GM12874 (cell line): ENCODE measurements at regions not wholly inside any gene's neighbourhood (a gene's known extent, or its start where the extent isn't known, plus 50 kb on each side); places are given as distances from the start of the nearest gene placed in this dataset.

Experiments
- TF ChIP-seq, protein P1 (sequence below): IDR thresholded peaks from 2 replicates; pipeline ENCODE4 v1.5.1; 2011; ENCODE audit warnings: low read depth, mild to moderate bottlenecking, control low read depth, low read length, moderate library complexity; ENCODE audit not compliant: insufficient read depth

DNA sequence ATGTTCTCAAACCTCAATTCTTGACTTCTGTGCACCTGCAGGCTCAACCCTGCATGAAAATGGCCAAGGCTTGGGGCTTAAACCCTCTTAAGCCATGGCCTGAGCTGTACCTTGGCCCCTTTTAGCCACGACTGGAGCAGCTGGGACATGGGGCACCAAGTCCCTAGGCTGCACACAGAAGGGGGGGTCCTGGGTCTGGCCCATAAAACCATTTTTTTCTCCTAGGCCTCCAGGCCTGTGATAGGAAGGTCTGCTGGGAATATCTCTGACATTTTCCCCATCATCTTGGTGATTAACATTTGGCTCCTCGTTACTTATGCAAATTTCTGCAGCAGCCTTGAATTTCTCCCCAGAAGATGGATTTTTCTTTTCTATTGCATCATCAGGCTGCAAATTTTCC is 119.4 kb upstream of the VGLL2 start:
- TF ChIP-seq, protein P1, sequence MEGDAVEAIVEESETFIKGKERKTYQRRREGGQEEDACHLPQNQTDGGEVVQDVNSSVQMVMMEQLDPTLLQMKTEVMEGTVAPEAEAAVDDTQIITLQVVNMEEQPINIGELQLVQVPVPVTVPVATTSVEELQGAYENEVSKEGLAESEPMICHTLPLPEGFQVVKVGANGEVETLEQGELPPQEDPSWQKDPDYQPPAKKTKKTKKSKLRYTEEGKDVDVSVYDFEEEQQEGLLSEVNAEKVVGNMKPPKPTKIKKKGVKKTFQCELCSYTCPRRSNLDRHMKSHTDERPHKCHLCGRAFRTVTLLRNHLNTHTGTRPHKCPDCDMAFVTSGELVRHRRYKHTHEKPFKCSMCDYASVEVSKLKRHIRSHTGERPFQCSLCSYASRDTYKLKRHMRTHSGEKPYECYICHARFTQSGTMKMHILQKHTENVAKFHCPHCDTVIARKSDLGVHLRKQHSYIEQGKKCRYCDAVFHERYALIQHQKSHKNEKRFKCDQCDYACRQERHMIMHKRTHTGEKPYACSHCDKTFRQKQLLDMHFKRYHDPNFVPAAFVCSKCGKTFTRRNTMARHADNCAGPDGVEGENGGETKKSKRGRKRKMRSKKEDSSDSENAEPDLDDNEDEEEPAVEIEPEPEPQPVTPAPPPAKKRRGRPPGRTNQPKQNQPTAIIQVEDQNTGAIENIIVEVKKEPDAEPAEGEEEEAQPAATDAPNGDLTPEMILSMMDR = no peak

DNA sequence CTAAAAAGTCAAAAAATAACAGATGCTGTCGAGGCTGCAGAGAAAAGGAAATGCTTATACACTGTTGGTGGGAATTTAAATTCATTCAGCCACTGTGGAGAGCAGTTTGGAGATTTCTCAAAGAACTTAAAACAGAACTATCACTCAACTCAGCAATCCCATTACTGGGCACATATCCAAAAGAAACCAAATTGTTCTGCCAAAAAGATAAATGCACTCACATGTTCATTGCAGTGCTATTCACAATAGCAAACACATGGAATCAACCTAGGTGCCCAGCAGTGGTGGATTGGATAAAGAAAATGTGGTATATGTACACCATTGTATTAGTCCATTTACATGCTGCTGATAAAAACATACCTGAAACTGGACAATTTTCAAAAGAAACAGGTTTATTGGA is 116.0 kb upstream of the VGLL2 start:
- TF ChIP-seq, protein P1 = no peak

DNA sequence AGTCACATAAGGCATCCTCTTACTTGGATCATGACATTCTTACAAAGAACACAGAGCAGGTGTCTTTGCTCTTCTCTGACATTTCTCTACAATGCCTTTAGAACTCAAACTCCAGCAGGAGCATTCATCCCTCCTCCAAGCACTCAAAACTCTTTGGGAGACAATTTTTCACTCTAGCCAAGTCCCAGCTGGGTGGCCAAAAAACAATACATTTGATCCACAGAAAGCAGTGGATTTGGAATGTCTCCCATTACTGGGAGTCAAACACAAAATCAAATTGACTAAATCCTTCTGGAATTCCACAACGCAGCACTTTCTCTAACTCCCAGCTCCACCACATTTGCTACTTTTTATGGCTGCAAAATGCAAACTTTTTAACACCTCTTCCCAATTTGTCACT is 108.6 kb upstream of the VGLL2 start:
- TF ChIP-seq, protein P1 = no peak

DNA sequence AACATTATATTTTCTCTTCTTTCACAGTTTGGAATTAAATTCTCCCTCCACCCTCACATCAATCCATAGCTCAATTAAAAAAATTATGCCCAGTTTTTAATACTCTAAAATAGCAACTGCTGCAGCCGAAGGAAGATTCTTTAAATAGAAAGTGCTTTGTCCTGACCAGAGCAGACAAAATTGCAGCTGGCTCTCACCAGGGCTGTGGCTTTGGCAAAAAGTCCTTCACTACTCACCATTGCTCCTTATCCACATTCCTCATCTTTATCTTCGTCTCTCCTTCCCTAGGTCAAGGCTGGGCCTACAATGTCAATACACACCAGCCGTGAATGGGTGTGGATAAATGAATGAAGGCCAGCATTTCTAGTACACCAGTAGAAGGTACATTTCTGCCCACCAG is 107.9 kb upstream of the VGLL2 start:
- TF ChIP-seq, protein P1 = no peak

DNA sequence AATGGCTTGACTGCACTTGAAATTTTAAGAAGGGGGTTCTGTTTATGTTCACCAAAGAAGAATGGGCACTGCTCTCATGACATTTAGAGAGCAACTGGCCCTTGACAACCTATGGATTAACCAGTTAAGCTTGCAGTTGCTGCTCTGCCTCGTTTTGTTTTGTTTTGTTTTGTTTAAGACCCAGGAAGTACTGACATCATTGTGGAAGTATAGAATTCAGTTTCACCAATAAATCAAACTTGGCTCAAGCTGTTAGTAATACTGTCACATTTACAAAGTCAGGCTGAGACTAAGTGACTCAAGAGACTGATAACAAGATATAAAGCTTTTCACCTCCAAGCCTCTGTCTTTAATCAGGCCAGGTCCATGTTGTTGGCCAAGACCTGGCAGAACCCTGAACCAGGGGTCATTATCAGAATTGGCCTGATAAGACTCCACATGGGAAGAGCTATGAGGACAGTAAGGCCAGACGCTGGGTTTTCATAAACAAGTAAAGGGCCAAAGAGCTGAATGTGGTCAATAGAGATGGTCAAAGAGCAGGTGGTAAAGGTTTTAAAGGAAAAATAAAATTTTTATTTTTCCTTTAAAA is 99.4 kb upstream of the VGLL2 start:
- TF ChIP-seq, protein P1 = no peak

DNA sequence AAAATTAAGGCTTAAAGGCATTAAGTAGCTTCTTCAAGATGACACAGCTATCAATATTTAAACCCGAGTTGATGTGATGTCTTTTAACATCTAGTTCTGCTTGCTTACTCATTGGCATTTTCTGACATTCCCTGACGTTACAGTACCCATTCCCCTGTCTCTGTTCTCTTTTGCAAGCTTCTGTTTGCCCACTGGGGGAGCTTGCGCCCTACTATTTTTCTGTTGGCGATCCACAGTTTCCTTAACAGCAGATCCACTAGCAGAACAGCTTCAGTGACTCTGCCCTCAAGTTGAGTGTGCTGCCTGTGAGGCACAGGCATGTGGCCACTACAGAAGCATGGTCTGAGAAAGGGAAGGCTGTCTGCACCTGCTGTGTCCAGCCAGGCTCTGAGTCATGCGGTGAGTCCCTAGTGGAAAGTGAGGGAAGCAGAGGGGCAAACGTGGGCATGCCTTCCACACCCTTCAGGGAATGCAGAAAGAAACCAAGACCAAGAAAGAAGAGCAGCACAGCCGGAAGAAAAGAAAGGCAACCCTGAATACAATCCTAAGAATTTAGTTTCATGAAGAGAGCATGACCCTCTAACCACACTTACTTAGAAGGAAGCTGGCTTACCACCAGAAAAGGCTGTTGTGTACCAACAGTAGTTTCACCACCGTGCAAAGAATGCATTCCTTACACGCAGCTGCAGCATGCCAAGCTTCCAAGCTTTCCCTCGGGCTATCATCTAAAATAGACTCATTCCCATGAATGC is 97.7 kb upstream of the VGLL2 start:
- TF ChIP-seq, protein P1 = no peak

DNA sequence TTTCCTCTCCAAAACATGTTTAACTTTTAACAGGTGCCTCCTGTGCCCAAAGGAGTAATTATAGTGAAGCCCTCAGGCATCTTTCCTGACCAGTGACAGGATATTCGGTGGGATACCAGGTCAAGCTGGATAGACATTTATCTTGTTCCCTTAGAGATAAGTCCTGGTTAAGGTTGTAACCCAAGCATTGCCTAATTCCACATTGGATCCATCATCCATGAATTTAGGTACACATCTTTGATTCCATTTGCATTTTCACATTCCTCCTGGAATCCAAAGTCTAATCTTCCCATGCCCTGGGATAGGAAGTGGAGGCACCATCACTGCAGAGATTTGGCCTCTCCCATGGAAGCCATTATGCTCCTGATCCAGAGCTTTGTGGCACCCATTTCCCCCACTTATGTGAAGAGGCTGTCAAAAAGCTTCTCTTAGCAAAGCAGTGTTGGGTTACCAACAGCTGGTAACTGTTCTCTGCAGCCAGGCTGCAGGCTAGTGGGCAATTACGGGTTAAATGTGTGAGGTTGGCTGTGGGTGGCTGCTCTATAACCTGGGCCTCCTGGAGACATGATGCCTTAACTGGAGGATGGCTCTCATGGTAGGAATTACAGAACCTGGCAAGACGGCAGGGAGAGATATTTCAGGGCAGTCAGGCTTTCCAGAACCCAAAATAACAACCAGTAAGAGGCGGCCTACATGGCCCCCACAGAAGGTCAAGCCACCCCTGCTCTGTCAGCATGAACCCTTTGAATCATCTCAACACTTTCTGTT is 96.9 kb upstream of the VGLL2 start:
- TF ChIP-seq, protein P1 = no peak
